ENCODE measurements at regions not wholly inside any gene's neighbourhood (a gene's known extent, or its start where the extent isn't known, plus 50 kb on each side); places are given as distances from the start of the nearest gene placed in this dataset.

DNA sequence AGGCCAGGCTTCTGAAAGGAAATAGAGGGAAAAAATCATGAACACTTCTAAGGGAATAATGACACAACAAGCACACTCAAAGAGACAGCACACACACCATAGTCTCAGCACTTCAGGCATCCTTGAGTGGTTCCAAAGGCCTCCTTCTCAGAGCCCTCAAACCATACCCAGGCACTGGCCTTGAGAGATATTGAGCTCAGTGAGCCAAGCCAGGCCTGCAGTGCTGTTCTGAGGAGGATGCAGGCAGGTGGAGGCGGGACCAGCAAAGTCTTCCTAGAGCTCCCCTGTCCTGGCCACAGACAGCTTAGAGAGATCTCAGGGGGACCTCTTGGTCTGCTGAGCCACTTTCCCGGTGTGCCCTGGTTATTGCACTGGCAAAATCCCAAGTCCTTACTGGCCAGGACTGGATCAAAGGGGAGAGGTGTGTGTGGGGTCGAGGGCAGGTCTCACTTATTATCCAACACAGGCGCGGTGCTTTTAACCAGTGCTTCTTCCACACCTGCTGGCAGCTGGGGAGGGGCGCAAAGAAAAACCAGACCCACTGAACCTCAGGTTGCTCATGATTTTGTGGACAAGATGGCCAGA is 86.8 kb upstream of the HAAO start:
- Histone ChIP-seq H3K27me3 (ENCODE audit: insufficient read depth, poor library complexity, severe bottlenecking) (no peaks in the 10 kb centered on the region), H3K27ac (replicated peaks) (no peak overlapping the region), H3K4me3 (replicated peaks; ENCODE audit: insufficient read depth, low read length) (no peak overlapping the region)
- no peak for DNase-seq (ENCODE audit: low read depth in 1 of 2, low spot score in 1 of 2)
- TF ChIP-seq, protein P1, sequence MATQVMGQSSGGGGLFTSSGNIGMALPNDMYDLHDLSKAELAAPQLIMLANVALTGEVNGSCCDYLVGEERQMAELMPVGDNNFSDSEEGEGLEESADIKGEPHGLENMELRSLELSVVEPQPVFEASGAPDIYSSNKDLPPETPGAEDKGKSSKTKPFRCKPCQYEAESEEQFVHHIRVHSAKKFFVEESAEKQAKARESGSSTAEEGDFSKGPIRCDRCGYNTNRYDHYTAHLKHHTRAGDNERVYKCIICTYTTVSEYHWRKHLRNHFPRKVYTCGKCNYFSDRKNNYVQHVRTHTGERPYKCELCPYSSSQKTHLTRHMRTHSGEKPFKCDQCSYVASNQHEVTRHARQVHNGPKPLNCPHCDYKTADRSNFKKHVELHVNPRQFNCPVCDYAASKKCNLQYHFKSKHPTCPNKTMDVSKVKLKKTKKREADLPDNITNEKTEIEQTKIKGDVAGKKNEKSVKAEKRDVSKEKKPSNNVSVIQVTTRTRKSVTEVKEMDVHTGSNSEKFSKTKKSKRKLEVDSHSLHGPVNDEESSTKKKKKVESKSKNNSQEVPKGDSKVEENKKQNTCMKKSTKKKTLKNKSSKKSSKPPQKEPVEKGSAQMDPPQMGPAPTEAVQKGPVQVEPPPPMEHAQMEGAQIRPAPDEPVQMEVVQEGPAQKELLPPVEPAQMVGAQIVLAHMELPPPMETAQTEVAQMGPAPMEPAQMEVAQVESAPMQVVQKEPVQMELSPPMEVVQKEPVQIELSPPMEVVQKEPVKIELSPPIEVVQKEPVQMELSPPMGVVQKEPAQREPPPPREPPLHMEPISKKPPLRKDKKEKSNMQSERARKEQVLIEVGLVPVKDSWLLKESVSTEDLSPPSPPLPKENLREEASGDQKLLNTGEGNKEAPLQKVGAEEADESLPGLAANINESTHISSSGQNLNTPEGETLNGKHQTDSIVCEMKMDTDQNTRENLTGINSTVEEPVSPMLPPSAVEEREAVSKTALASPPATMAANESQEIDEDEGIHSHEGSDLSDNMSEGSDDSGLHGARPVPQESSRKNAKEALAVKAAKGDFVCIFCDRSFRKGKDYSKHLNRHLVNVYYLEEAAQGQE (IDR thresholded peaks at IDR 0.05; ENCODE audit: insufficient replicate concordance, low read depth), result no peak
- TF ChIP-seq, protein P2, sequence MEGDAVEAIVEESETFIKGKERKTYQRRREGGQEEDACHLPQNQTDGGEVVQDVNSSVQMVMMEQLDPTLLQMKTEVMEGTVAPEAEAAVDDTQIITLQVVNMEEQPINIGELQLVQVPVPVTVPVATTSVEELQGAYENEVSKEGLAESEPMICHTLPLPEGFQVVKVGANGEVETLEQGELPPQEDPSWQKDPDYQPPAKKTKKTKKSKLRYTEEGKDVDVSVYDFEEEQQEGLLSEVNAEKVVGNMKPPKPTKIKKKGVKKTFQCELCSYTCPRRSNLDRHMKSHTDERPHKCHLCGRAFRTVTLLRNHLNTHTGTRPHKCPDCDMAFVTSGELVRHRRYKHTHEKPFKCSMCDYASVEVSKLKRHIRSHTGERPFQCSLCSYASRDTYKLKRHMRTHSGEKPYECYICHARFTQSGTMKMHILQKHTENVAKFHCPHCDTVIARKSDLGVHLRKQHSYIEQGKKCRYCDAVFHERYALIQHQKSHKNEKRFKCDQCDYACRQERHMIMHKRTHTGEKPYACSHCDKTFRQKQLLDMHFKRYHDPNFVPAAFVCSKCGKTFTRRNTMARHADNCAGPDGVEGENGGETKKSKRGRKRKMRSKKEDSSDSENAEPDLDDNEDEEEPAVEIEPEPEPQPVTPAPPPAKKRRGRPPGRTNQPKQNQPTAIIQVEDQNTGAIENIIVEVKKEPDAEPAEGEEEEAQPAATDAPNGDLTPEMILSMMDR (IDR thresholded peaks at IDR 0.05; ENCODE audit: insufficient read depth, low read length), result no peak
- TF ChIP-seq SPI1 (IDR thresholded peaks at IDR 0.05; ENCODE audit: borderline replicate concordance, low read depth) (no peak), POLR2AphosphoS5 (IDR thresholded peaks at IDR 0.05; ENCODE audit: low read depth) (no peak), GABPA (IDR thresholded peaks at IDR 0.05; ENCODE audit: low read depth) (no peak)

DNA sequence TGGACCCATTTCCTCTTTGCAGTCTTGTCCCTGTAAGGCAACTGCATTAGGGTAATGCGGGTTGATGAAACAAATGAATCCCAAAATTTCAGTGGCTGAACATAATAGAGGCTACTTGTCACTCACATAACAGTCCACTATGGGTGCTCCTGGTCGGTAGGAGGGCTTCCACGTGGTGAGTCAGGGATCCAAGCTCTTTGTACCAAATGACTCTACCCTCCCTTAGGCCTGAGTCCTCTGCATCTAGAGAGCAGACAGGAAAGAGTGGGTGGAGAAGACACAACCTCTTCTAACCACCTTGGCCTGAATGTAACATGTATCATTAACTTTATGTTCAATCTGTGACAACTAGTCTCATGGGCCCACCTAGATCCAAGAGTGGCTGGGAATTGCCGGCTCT is 86.2 kb upstream of the HAAO start:
- Histone ChIP-seq H3K27ac (replicated peaks) (no peak overlapping the region), H3K27me3 (ENCODE audit: insufficient read depth, poor library complexity, severe bottlenecking) (no peaks in the 10 kb centered on the region), H3K4me3 (replicated peaks; ENCODE audit: insufficient read depth, low read length) (no peak overlapping the region)
- TF ChIP-seq GABPA (IDR thresholded peaks at IDR 0.05; ENCODE audit: low read depth) (no peak), POLR2AphosphoS5 (IDR thresholded peaks at IDR 0.05; ENCODE audit: low read depth) (no peak)
- TF ChIP-seq, protein P2 (IDR thresholded peaks at IDR 0.05; ENCODE audit: insufficient read depth, low read length), result no peak
- DNase-seq (ENCODE audit: low read depth in 1 of 2, low spot score in 1 of 2), result no peak

DNA sequence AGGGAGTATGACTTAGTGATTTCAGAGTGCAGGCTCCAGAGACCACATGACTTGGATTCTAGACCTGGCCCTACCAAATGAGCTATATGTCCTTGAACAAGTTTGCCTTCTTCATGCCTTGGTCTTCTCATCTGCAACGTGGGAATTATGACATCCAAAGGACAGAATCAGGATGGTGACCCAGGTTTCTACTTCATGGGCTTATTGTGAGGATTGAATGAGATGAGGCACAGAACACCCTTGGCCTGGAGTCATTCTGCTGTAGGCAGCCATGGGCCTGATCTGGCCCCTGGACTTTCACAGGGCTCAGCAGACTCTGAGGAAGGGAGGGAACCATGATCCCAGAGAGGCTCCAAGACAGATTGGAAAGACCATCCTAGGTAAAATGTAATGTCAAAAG is 85.6 kb upstream of the HAAO start:
- no peak for TF ChIP-seq SPI1 (IDR thresholded peaks at IDR 0.05; ENCODE audit: borderline replicate concordance, low read depth)
- no peak for TF ChIP-seq POLR2AphosphoS5 (IDR thresholded peaks at IDR 0.05; ENCODE audit: low read depth)
- TF ChIP-seq, protein P1 (IDR thresholded peaks at IDR 0.05; ENCODE audit: insufficient replicate concordance, low read depth), result no peak
- H3K27ac ChIP-seq (replicated peaks), result no peak overlapping the region
- H3K27me3 ChIP-seq (ENCODE audit: insufficient read depth, poor library complexity, severe bottlenecking), result no peaks in the 10 kb centered on the region
- H3K4me3 ChIP-seq (replicated peaks; ENCODE audit: insufficient read depth, low read length), result no peak overlapping the region
- DNase-seq (ENCODE audit: low read depth in 1 of 2, low spot score in 1 of 2), result no peak

DNA sequence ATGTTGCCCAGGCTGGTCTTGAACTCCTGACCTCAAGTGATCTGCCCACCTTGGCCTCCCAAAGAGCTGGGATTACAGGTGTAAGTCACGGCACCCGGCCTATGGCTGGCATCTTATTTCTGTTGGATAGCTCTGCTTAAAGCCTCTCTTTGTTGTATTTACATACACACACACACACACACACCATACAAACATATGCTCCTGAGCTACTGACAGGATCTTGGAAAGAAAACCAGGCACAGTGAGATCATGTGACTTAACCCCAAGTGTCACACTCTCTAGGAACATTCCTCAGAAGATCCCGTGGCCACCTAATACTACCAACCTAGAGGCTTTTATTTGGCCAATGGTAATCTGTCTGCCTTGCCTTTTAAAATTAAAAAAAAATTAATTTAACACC is 85.1 kb upstream of the HAAO start:
- DNase-seq (ENCODE audit: low read depth in 1 of 2, low spot score in 1 of 2), result no peak
- TF ChIP-seq POLR2AphosphoS5 (IDR thresholded peaks at IDR 0.05; ENCODE audit: low read depth) (no peak), SPI1 (IDR thresholded peaks at IDR 0.05; ENCODE audit: borderline replicate concordance, low read depth) (no peak), GABPA (IDR thresholded peaks at IDR 0.05; ENCODE audit: low read depth) (no peak)
- TF ChIP-seq, protein P2 (IDR thresholded peaks at IDR 0.05; ENCODE audit: insufficient read depth, low read length), result no peak
- TF ChIP-seq, protein P1 (IDR thresholded peaks at IDR 0.05; ENCODE audit: insufficient replicate concordance, low read depth), result no peak

More for the DNA sequence above, 85.1 kb upstream of the HAAO start:
- Histone ChIP-seq H3K27ac (replicated peaks) (no peak overlapping the region), H3K4me3 (replicated peaks; ENCODE audit: insufficient read depth, low read length) (no peak overlapping the region), H3K27me3 (ENCODE audit: insufficient read depth, poor library complexity, severe bottlenecking) (no peaks in the 10 kb centered on the region)
